ENCODE measurements at regions not wholly inside any gene's neighbourhood (a gene's known extent, or its start where the extent isn't known, plus 50 kb on each side); places are given as distances from the start of the nearest gene placed in this dataset.

- H3K27ac ChIP-seq, result no peak overlapping the region
- no peaks in the 10 kb centered on the region for H3K4me1 ChIP-seq
- H3K36me3 ChIP-seq, result no peaks in the 10 kb centered on the region
- DNase-seq (no peak), ATAC-seq (ENCODE audit: low FRiP score in 2 of 2) (no peak)
- H3K9me3 ChIP-seq, result peaks cover 7 to 14% (median 8%) of the 10 kb centered on the region in 4 donors
- no peaks in the 10 kb centered on the region for H3K27me3 ChIP-seq
- H3K4me3 ChIP-seq, result no peak overlapping the region
- TF ChIP-seq POLR2A (IDR thresholded peaks at IDR 0.05), result no peak
- no peak for TF ChIP-seq POLR2AphosphoS5 (IDR thresholded peaks at IDR 0.05)
- no peak for TF ChIP-seq EP300 (IDR thresholded peaks at IDR 0.05)
- no peak for TF ChIP-seq CTCF (IDR thresholded peaks at IDR 0.05)
These were observed 222.4 kb upstream of the ERCC4 start for GRCh38 chr16:13697568-13697967.

GRCh38 chr16:13702614-13703013 is 217.3 kb upstream of the ERCC4 start:
- no peak for TF ChIP-seq POLR2AphosphoS5 (IDR thresholded peaks at IDR 0.05)
- TF ChIP-seq CTCF (IDR thresholded peaks at IDR 0.05), result no peak
- no peak for TF ChIP-seq EP300 (IDR thresholded peaks at IDR 0.05)
- TF ChIP-seq POLR2A (IDR thresholded peaks at IDR 0.05), result no peak
- Histone ChIP-seq H3K36me3 (no peaks in the 10 kb centered on the region), H3K4me3 (no peak overlapping the region), H3K9me3 (peaks cover 0 to 3% (median 0%) of the 10 kb centered on the region in 4 donors), H3K27me3 (no peaks in the 10 kb centered on the region), H3K4me1 (no peaks in the 10 kb centered on the region), H3K27ac (no peak overlapping the region)
- no peak for DNase-seq
- ATAC-seq (ENCODE audit: low FRiP score in 2 of 2), result no peak
- 59 to 62% methylated on average over 4 of the region's 4 CpGs for WGBS, 2 donors

GRCh38 chr16:13708347-13709120 is 211.4 kb upstream of the ERCC4 start:
- Histone ChIP-seq H3K27ac (no peak overlapping the region), H3K4me1 (no peaks in the 10 kb centered on the region), H3K27me3 (no peaks in the 10 kb centered on the region), H3K36me3 (no peaks in the 10 kb centered on the region), H3K9me3 (peaks cover 0 to 3% (median 0%) of the 10 kb centered on the region in 4 donors), H3K4me3 (no peak overlapping the region)
- whole genome bisulfite sequencing, 2 donors, result 23 to 38% methylated on average over 3 of the region's 3 CpGs
- DNase-seq, result no peak
- no peak for ATAC-seq (ENCODE audit: low FRiP score in 2 of 2)
- TF ChIP-seq CTCF (IDR thresholded peaks at IDR 0.05) (no peak), POLR2A (IDR thresholded peaks at IDR 0.05) (no peak), EP300 (IDR thresholded peaks at IDR 0.05) (no peak), POLR2AphosphoS5 (IDR thresholded peaks at IDR 0.05) (no peak)

- H3K9me3 ChIP-seq, result no peaks in the 10 kb centered on the region
- H3K27ac ChIP-seq, result no peak overlapping the region
- TF ChIP-seq POLR2AphosphoS5 (IDR thresholded peaks at IDR 0.05), result no peak
- TF ChIP-seq EP300 (IDR thresholded peaks at IDR 0.05), result no peak
- no peak for TF ChIP-seq CTCF (IDR thresholded peaks at IDR 0.05)
- TF ChIP-seq POLR2A (IDR thresholded peaks at IDR 0.05), result no peak
- ATAC-seq (ENCODE audit: low FRiP score in 2 of 2) (no peak), DNase-seq (no peak)
- no peak overlapping the region for H3K4me3 ChIP-seq
- H3K4me1 ChIP-seq, result no peaks in the 10 kb centered on the region
- 47 to 57% methylated on average over 7 of the region's 7 CpGs for WGBS, 2 donors
- no peaks in the 10 kb centered on the region for H3K27me3 ChIP-seq
- no peaks in the 10 kb centered on the region for H3K36me3 ChIP-seq
These were observed 201.2 kb upstream of the ERCC4 start for GRCh38 chr16:13718748-13719147.

- DNase-seq (no peak), ATAC-seq (ENCODE audit: low FRiP score in 2 of 2) (no peak)
- 58 to 62% methylated on average over 2 to 3 of the region's 3 CpGs for WGBS, 2 donors
- Histone ChIP-seq H3K4me1 (no peaks in the 10 kb centered on the region), H3K27ac (no peak overlapping the region), H3K4me3 (no peak overlapping the region), H3K36me3 (no peaks in the 10 kb centered on the region), H3K9me3 (peaks cover 0 to 13% (median 4%) of the 10 kb centered on the region in 4 donors), H3K27me3 (no peaks in the 10 kb centered on the region)
- TF ChIP-seq POLR2A (IDR thresholded peaks at IDR 0.05) (no peak), POLR2AphosphoS5 (IDR thresholded peaks at IDR 0.05) (no peak), CTCF (IDR thresholded peaks at IDR 0.05) (no peak), EP300 (IDR thresholded peaks at IDR 0.05) (no peak)
These were observed 192.0 kb upstream of the ERCC4 start for GRCh38 chr16:13727943-13728342.

Data from upper lobe of left lung (tissue), 6 donors.